HEK293T (cell line): ENCODE measurements at regions not wholly inside any gene's neighbourhood (a gene's known extent, or its start where the extent isn't known, plus 50 kb on each side); places are given as distances from the start of the nearest gene placed in this dataset.

ENCODE experiments used
- CTCF ChIA-PET: fragments of 350-600 bp; formaldehyde crosslinking; extraction: SDS; loops from one replicate; lab custom pipeline; 2021; ENCODE audit warnings: antibody characterized with exemption, inconsistent platforms; lab: Yijun Ruan, JAX
- POLR2A ChIA-PET: fragments of 350-600 bp; formaldehyde crosslinking; extraction: SDS; loops from one replicate; lab custom pipeline; 2020; ENCODE audit warnings: antibody characterized with exemption, inconsistent platforms; lab: Yijun Ruan, JAX
- DNase-seq: peaks from one replicate; pipeline ENCODE4 v3.0.0; 2012; ENCODE audit warnings: mixed read lengths; ENCODE audit errors: extremely low spot score
- ARNT ChIP-seq: fragments of 450-650 bp; IDR thresholded peaks from 2 replicates; pipeline ENCODE4 v1.6.1; 2017; ENCODE audit warnings: mild to moderate bottlenecking
- BHLHE40 ChIP-seq: fragments of 450-650 bp; IDR thresholded peaks from 2 replicates; pipeline ENCODE4 v1.6.1; 2016; ENCODE audit warnings: mild to moderate bottlenecking, moderate library complexity, borderline replicate concordance
- CTBP1 ChIP-seq: fragments of 450-650 bp; IDR thresholded peaks from 2 replicates; pipeline ENCODE4 v1.6.1; 2016; ENCODE audit warnings: borderline replicate concordance
- ELF4 ChIP-seq: fragments of 450-650 bp; IDR thresholded peaks from 2 replicates; pipeline ENCODE4 v1.6.1; 2017; ENCODE audit warnings: antibody characterized with exemption
- FOXA1 ChIP-seq: fragments of 450-650 bp; IDR thresholded peaks from 2 replicates; pipeline ENCODE4 v1.6.1; 2016; ENCODE audit warnings: mild to moderate bottlenecking
- FOXK2 ChIP-seq: fragments of 450-650 bp; IDR thresholded peaks from 2 replicates; pipeline ENCODE4 v1.6.1; 2016; ENCODE audit warnings: mild to moderate bottlenecking
- FOXM1 ChIP-seq: fragments of 450-650 bp; IDR thresholded peaks from 2 replicates; pipeline ENCODE4 v1.6.1; 2017; ENCODE audit warnings: mild to moderate bottlenecking, borderline replicate concordance
- HDGF ChIP-seq: fragments of 450-650 bp; IDR thresholded peaks from 2 replicates; pipeline ENCODE4 v1.6.1; 2017; ENCODE audit warnings: antibody characterized with exemption, borderline replicate concordance
- L3MBTL2 ChIP-seq: fragments of 450-650 bp; conservative IDR thresholded peaks from 2 replicates; pipeline ENCODE4 v1.6.1; 2016; ENCODE audit warnings: mild to moderate bottlenecking
- LEF1 ChIP-seq: fragments of 450-650 bp; IDR thresholded peaks from 2 replicates; pipeline ENCODE4 v1.6.1; 2017; ENCODE audit warnings: mild to moderate bottlenecking, borderline replicate concordance
- NFRKB ChIP-seq: fragments of 450-650 bp; IDR thresholded peaks from 2 replicates; pipeline ENCODE4 v1.6.1; 2016; ENCODE audit warnings: mild to moderate bottlenecking, moderate library complexity
- SP1 ChIP-seq: fragments of 450-650 bp; IDR thresholded peaks from 2 replicates; pipeline ENCODE4 v1.6.1; 2017
- SUZ12 ChIP-seq: fragments of 450-650 bp; IDR thresholded peaks from 2 replicates; pipeline ENCODE4 v1.6.1; 2016; ENCODE audit warnings: mild to moderate bottlenecking
- TARDBP ChIP-seq: fragments of 450-650 bp; IDR thresholded peaks from 2 replicates; pipeline ENCODE4 v1.6.1; 2016
- ZNF384 ChIP-seq: fragments of 450-650 bp; IDR thresholded peaks from 2 replicates; pipeline ENCODE4 v1.6.1; 2016
- TF ChIP-seq, protein P1 (sequence below): fragments of 450-650 bp; IDR thresholded peaks from 2 replicates; pipeline ENCODE4 v1.6.1; 2016

DNA sequence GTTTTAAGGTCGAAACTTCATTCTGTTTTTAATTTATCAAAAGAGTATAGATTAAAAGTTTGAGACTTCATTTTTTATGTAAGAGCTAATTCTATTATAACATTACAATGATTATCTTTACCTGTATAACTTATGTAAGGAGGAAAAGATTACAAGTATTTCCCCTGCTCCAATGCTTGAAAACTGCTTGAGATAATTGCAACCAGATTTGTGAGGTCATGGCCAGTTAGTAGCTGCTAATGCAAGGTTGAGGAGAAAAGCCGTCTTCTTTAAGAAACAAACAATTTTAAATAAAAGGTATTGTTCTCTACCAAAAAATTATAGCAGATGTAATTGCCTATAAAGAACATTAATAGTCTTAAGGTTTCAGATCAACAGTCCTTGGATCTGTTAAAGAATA, 208.3 kb upstream of the UBE2E2 start:
- no peak for DNase-seq
- CTCF ChIA-PET, result no interaction called here
- POLR2A ChIA-PET, result no interaction called here
- TF ChIP-seq NFRKB (no peak), ARNT (no peak)

DNA sequence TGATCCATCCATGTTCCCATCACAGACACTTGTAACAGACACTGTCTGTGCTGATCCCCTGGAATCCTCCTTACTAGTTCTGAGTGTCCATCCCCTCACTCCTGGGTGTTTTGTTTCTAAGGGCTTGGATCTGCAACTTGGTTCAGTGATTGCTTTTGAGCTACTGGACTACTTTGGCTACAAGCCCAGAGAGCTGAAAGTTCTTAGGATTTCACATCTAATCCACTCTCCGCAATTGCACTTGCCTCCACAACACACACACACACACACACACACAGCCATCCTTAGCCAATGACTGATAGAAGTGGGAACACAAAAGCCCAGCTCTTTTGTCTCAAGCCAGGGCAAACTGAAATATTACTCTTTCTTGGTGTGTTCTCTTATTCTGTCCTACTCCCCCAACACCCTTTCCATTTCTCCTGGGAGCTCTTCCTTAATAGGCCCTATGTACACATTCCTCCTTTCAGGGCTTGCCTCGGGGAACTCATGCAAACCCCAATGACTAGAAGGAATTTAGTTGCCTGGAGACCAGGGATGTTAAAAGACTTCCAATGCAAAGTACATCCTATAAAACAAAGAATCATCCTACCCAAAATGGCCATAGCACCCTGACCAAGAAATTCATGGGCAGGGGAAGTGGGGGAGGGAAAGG, 206.1 kb upstream of the UBE2E2 start:
- DNase-seq, result no peak
- POLR2A ChIA-PET, result no interaction called here
- CTCF ChIA-PET, result no interaction called here
- TF ChIP-seq ARNT, result no peak

DNA sequence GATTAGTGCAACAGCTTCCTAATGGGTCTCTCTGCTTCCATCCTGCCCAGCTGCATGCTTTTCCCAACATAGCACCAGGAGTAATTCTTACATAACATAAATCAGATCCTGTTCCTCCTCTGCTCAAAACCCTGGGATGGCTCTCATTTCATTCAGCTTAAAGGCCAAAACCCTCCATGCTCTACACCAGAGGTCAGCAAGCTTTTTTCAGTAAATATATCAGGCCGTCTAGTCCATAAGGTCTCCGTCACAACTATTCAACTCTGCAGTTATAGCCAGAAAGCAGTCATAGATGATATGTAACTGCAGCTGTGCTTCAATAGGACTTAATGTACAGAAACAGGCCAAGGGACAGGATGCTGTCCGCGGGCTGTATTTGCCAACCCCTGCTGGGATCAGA, 202.8 kb upstream of the UBE2E2 start:
- ChIA-PET CTCF (no interaction called here), POLR2A (no interaction called here)
- TF ChIP-seq ELF4, result no peak
- TF ChIP-seq FOXK2, result no peak
- TF ChIP-seq FOXM1, result no peak
- TF ChIP-seq ZNF384, result no peak
- no peak for TF ChIP-seq TARDBP
- no peak for TF ChIP-seq ARNT
- no peak for TF ChIP-seq NFRKB
- TF ChIP-seq HDGF, result no peak
- TF ChIP-seq FOXA1, result no peak
- TF ChIP-seq LEF1, result no peak
- no peak for TF ChIP-seq CTBP1
- TF ChIP-seq L3MBTL2, result no peak
- no peak for TF ChIP-seq SUZ12
- TF ChIP-seq, protein P1, sequence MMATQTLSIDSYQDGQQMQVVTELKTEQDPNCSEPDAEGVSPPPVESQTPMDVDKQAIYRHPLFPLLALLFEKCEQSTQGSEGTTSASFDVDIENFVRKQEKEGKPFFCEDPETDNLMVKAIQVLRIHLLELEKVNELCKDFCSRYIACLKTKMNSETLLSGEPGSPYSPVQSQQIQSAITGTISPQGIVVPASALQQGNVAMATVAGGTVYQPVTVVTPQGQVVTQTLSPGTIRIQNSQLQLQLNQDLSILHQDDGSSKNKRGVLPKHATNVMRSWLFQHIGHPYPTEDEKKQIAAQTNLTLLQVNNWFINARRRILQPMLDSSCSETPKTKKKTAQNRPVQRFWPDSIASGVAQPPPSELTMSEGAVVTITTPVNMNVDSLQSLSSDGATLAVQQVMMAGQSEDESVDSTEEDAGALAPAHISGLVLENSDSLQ, result no peak
- no peak for DNase-seq

DNA sequence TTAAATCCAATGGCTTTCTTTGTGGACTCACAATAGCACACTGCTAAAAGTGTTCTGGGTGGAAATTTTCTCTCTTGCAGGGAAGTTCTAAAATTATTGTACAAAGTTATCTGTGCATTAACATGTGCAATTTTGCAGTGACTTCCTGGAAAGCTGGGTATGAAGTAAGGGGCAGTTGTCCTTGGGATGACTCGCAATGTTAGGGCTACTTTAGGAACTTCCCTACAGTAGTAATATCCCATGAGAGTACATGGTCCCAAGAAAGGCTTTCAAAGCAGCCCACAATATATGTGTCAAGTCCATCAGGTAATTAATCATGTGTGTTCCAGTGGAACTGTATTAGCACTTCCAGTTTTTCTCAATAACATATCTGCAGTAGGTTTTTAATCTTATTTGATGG, 201.0 kb upstream of the UBE2E2 start:
- POLR2A ChIA-PET, result no interaction called here

DNA sequence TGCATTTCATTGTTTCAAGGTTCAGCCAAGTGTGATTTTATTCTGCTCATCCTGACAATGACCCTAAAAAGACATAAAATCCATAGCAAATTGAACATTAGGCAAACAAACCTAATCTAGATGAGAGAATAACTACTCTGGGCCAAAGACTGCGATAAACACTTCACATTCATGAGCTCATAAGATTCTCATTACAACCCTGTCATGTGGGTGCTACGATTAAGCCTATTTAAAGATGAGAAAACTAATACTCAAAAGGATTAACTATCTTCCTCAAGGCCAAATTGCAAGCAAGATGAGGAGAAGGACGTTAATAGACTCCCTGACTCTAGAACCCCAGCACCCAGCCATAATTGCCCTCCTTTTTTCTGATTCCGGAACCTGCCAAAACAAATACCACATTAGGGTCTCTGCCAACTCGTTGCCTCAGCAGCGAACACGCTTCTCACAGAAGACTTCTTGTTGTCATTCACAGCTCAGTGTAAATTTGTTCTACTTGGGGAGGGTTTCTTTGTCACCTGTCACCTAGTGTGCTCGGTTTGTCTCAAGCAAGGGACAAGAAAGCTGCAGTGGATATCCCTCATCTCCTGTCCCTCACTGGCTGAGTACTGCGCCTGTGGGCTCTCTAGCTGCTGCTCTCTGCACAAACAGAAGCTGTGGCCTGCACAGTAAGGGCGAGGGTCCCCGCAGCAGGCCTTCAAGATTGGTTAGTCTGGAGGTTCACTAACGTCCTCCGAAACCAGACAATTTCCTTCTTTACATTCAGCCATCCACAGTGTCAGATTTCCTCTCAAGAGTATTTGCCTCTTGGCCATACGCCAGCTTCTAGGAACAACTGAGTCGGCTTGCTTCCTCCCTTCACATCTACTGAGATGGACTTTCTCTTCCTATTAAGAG, 200.0 kb upstream of the UBE2E2 start:
- ChIA-PET POLR2A (no interaction called here), CTCF (no interaction called here)
- no peak for DNase-seq
- TF ChIP-seq SP1 (no peak), LEF1 (no peak), NFRKB (no peak), L3MBTL2 (no peak), TARDBP (no peak), ELF4 (no peak), SUZ12 (no peak), HDGF (no peak), CTBP1 (no peak), BHLHE40 (no peak), ZNF384 (no peak), FOXK2 (no peak), ARNT (no peak), FOXA1 (no peak)
- TF ChIP-seq, protein P1, result no peak

More for the DNA sequence above, 201.0 kb upstream of the UBE2E2 start:
- TF ChIP-seq NFRKB (no peak), SP1 (no peak), CTBP1 (no peak), BHLHE40 (no peak), FOXM1 (no peak), L3MBTL2 (no peak), TARDBP (no peak), ZNF384 (no peak), ARNT (no peak), ELF4 (no peak), LEF1 (no peak), FOXA1 (no peak), SUZ12 (no peak), HDGF (no peak), FOXK2 (no peak)
- TF ChIP-seq, protein P1, result no peak
- DNase-seq, result no peak
- CTCF ChIA-PET, result no interaction called here

DNA sequence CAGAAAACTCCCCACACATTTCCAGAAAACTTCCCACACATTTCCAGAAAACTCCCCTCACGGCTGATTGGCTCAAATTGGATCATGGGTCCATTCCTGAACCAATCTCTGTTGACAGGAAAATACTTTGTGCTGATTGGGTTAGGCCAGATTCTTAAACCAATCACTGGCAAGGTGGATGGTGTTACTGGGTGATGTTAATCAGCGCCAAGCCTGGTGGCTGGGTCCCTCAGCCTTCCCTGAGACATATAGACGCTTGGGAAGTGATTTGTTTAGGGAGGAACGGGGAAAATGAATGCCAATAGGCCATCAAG, 199.4 kb upstream of the UBE2E2 start:
- TF ChIP-seq FOXA1, result no peak
- CTCF ChIA-PET, result no interaction called here
- DNase-seq, result no peak
- POLR2A ChIA-PET, result no interaction called here

DNA sequence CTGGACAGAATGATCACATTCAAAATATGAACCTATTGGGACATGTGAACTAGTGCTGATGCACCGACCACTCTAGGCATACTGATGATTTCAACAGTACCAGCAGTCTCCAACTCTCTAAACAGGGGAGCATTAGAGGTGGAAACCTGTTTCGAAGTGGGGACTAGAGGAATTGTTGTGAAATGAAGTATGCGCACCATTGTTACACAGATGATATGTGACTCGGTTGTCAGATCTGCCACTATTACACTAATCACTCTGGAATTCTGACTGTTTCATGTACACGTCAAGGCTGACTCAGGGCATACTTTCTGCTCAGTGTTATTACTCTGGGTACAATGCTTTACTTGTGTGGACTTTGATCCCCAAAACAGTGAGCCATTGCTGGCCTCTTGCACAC, 198.2 kb upstream of the UBE2E2 start:
- POLR2A ChIA-PET, result no interaction called here
- TF ChIP-seq FOXK2 (no peak), ZNF384 (no peak)
- CTCF ChIA-PET, result no interaction called here
- no peak for DNase-seq
